Mammary epithelial cell (primary cell): ENCODE measurements at regions not wholly inside any gene's neighbourhood (a gene's known extent, or its start where the extent isn't known, plus 50 kb on each side); places are given as distances from the start of the nearest gene placed in this dataset.

Experiments
- CTCF ChIP-seq, 2 donors: IDR thresholded peaks in 1 of 2; conservative IDR thresholded peaks in 1 of 2; 2 replicates each; pipeline ENCODE4 v1.5.1; 2011 to 2012; ENCODE audit warnings: inconsistent platforms in 2 of 2, low read length in 2 of 2, mild to moderate bottlenecking in 2 of 2, control low read depth in 1 of 2, low read depth in 1 of 2; ENCODE audit not compliant: insufficient read depth in 1 of 2; ENCODE audit errors: extremely low read depth in 1 of 2
- EZH2 ChIP-seq: IDR thresholded peaks from 2 replicates; pipeline ENCODE4 v1.6.1; 2012; ENCODE audit warnings: low read length, inconsistent platforms, borderline replicate concordance

- no peak for TF ChIP-seq CTCF (conservative IDR thresholded peaks at IDR 0.05 in 1 of 2, IDR thresholded peaks at IDR 0.05 in 1 of 2; ENCODE audit: extremely low read depth in 1 of 2, insufficient read depth in 1 of 2, low read depth in 1 of 2, low read length in 2 of 2)
- no peak for TF ChIP-seq EZH2
Observed at GRCh38 chr4:102411408-102411807, 66.1 kb upstream of the SLC39A8 start.
